GM23248 (cell line): ENCODE measurements at regions not wholly inside any gene's neighbourhood (a gene's known extent, or its start where the extent isn't known, plus 50 kb on each side); places are given as distances from the start of the nearest gene placed in this dataset.

Source experiments
- EZH2 ChIP-seq: fragments of 200-600 bp; sonication (generic); IDR thresholded peaks from 2 replicates; pipeline ENCODE4 v1.6.1; 2018; ENCODE audit warnings: antibody characterized with exemption, mild to moderate bottlenecking; ENCODE audit not compliant: insufficient read depth, poor library complexity, severe bottlenecking
- EZH2phosphoT487 ChIP-seq: fragments of 200-600 bp; sonication (generic); IDR thresholded peaks from 2 replicates; pipeline ENCODE4 v1.6.1; 2018; ENCODE audit warnings: antibody characterized with exemption, moderate library complexity, mild to moderate bottlenecking, low read depth; ENCODE audit not compliant: insufficient read depth

DNA sequence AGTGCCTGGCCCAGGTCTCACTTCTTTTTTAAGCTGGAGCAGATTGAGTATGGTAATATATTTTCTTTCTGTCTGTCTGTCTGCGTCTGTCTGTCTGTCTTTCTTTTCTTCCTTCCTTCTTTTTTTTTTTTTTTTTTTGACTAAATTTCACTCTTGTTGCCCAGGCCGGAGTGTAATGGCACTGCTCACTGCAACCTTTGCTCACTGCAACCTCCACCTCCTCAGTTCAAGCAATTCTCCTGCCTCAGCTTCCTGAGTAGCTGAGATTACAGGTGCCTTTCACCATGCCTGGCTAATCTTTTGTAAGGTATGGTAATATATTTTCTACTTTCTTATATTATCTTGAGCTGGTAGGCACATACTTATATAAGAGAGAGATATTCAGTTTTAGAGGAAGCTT lies 196.3 kb upstream of the MARCKS start:
- no peak for TF ChIP-seq EZH2phosphoT487
- TF ChIP-seq EZH2, result no peak
